ENCODE measurements at regions not wholly inside any gene's neighbourhood (a gene's known extent, or its start where the extent isn't known, plus 50 kb on each side); places are given as distances from the start of the nearest gene placed in this dataset.

DNA sequence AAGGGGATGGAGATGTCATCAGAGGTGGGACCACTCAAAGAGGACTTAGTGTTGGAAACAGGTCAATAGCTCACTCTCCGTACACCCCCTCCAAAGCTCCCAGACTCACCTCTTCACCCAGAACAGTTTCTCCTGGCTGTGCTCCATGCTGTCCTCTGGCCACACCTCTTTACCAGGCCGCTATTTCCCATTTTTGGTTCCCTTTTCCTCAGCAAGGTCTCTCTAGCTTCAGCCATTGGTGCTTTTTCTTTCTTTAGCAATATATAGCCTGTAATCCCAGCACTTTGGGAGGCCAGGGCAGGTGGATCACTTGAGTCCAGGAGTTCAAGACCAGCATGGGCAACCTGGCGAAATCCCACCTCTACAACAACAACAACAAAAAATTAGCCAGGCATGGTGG, 123.6 kb upstream of the SMAD3 start:
- H3K4me2 ChIP-seq (ENCODE audit: control insufficient read depth, insufficient read depth), result no peak overlapping the region
- H3K27me3 ChIP-seq (replicated peaks in 1 of 2; ENCODE audit: control insufficient read depth in 2 of 2, insufficient read depth in 2 of 2, low read length in 1 of 2), result no peaks in the 10 kb centered on the region; a peak in 1 of 4 replicates
- ChIA-PET POLR2A (no interaction called here), CTCF (interaction anchor here (0.7 to 8.5 kb wide), 7 partner anchors 38 to 962 kb away, joined by 3 to 108 read pairs (median 4); no protein-coding TSS in a partner anchor), SMC1A (ENCODE audit: uncharacterized antibody, unreplicated experiment) (interaction anchor here (1.3 to 2.2 kb wide), 4 partner anchors 129 to 843 kb away, joined by 3 to 7 read pairs (median 4); no protein-coding TSS in a partner anchor), RAD21 (ENCODE audit: unreplicated experiment) (interaction anchor here (0.7 to 1.4 kb wide), 2 partner anchors 298 to 752 kb away, joined by 4 read pairs; no protein-coding TSS in a partner anchor)
- ATAC-seq, result no peak
- no peak overlapping the region for H2AFZ ChIP-seq (ENCODE audit: control insufficient read depth, low read depth, low read length)
- no peak for FAIRE-seq
- no peak overlapping the region for H3K4me3 ChIP-seq
- in situ Hi-C loops (cut with MboI) (loop anchor here (5.0 kb wide), 1 partner anchor 491 kb away; no protein-coding TSS in a partner anchor), intact Hi-C loops (cut with micrococcal nuclease; ENCODE audit: unreplicated experiment) (loop anchor here (2.0 kb wide), 1 partner anchor 39 kb away; no protein-coding TSS in a partner anchor)
- H3K4me1 ChIP-seq (ENCODE audit: control insufficient read depth, insufficient read depth, low read length), result peaks cover 7% of the 10 kb centered on the region; the same call in 1 of the 2 replicates
- TF ChIP-seq IKZF1 (conservative IDR thresholded peaks at IDR 0.05) (no peak), MYC (IDR thresholded peaks at IDR 0.05; ENCODE audit: insufficient read depth, insufficient read length, insufficient replicate concordance, low read length, severe bottlenecking) (no peak), STAT3 (IDR thresholded peaks at IDR 0.05; ENCODE audit: low read depth, low read length) (no peak)
- BruUV-seq (replicated peaks), result no TSS peak
- H3K27ac ChIP-seq (ENCODE audit: control insufficient read depth, insufficient read depth), result no peak overlapping the region
- no peak for DNase-seq (ENCODE audit: low read depth, low spot score)
- H3K9me3 ChIP-seq (replicated peaks; ENCODE audit: control insufficient read depth, insufficient read depth, low read length), result no peaks in the 10 kb centered on the region; the same call in 1 of the 3 replicates
- no peaks in the 10 kb centered on the region for H3K79me2 ChIP-seq (ENCODE audit: control insufficient read depth, insufficient read depth, low read length)
- H3K36me3 ChIP-seq (ENCODE audit: control insufficient read depth in 2 of 2, insufficient read depth in 2 of 2, low read length in 1 of 2), result no peaks in the 10 kb centered on the region
- 23% methylated on average over 3 of the region's 3 CpGs for WGBS (ENCODE audit: insufficient coverage, insufficient replicate concordance, low lambda C conversion rate, missing lambda C conversion rate)
- no peak overlapping the region for H3K9ac ChIP-seq (ENCODE audit: control insufficient read depth, insufficient read depth, low read length)
- H4K20me1 ChIP-seq (ENCODE audit: control insufficient read depth, insufficient read depth), result no peaks in the 10 kb centered on the region

- no TSS peak for BruUV-seq (replicated peaks)
- RAD21 ChIA-PET (ENCODE audit: unreplicated experiment), result interaction anchor here (1.0 kb wide), 1 partner anchor 51 kb away, joined by 3 read pairs; no protein-coding TSS in a partner anchor
- CTCF ChIA-PET, result interaction anchor here (0.6 to 8.5 kb wide), 6 partner anchors 37 to 514 kb away, joined by 3 to 108 read pairs (median 5); no protein-coding TSS in a partner anchor
- intact Hi-C loops (cut with micrococcal nuclease; ENCODE audit: unreplicated experiment) (loop anchor here (2.0 kb wide), 1 partner anchor 40 kb away; no protein-coding TSS in a partner anchor), in situ Hi-C loops (cut with MboI) (loop anchor here (5.0 kb wide), 1 partner anchor 489 kb away; no protein-coding TSS in a partner anchor)
- FAIRE-seq, result no peak
- DNase-seq (ENCODE audit: low read depth, low spot score), result no peak
- 79% methylated on average over 11 of the region's 11 CpGs for WGBS (ENCODE audit: insufficient coverage, insufficient replicate concordance, low lambda C conversion rate, missing lambda C conversion rate)
- POLR2A ChIA-PET, result interaction anchor here (1.5 kb wide), 1 partner anchor 11 kb away, joined by 3 read pairs; no protein-coding TSS in a partner anchor
- H3K4me2 ChIP-seq (ENCODE audit: control insufficient read depth, insufficient read depth), result no peak overlapping the region
- no peak overlapping the region for H2AFZ ChIP-seq (ENCODE audit: control insufficient read depth, low read depth, low read length)
- H3K36me3 ChIP-seq (ENCODE audit: control insufficient read depth in 2 of 2, insufficient read depth in 2 of 2, low read length in 1 of 2), result no peaks in the 10 kb centered on the region
- no peaks in the 10 kb centered on the region for H3K79me2 ChIP-seq (ENCODE audit: control insufficient read depth, insufficient read depth, low read length)
- H3K9ac ChIP-seq (ENCODE audit: control insufficient read depth, insufficient read depth, low read length), result no peak overlapping the region
- H3K9me3 ChIP-seq (replicated peaks; ENCODE audit: control insufficient read depth, insufficient read depth, low read length), result no peaks in the 10 kb centered on the region; the same call in 1 of the 3 replicates
- peaks cover 7% of the 10 kb centered on the region; the same call in 1 of the 2 replicates for H3K4me1 ChIP-seq (ENCODE audit: control insufficient read depth, insufficient read depth, low read length)
- no peak overlapping the region for H3K27ac ChIP-seq (ENCODE audit: control insufficient read depth, insufficient read depth)
- no peaks in the 10 kb centered on the region; a peak in 1 of 4 replicates for H3K27me3 ChIP-seq (replicated peaks in 1 of 2; ENCODE audit: control insufficient read depth in 2 of 2, insufficient read depth in 2 of 2, low read length in 1 of 2)
- H3K4me3 ChIP-seq, result no peak overlapping the region
- no peaks in the 10 kb centered on the region for H4K20me1 ChIP-seq (ENCODE audit: control insufficient read depth, insufficient read depth)
- no peak for ATAC-seq
- SMC1A ChIA-PET (ENCODE audit: uncharacterized antibody, unreplicated experiment), result interaction anchor here (1.1 to 2.2 kb wide), 2 partner anchors 361 to 491 kb away, joined by 3 to 12 read pairs; no protein-coding TSS in a partner anchor
- TF ChIP-seq CREB1 (IDR thresholded peaks at IDR 0.05; ENCODE audit: low read depth) (no peak), CBX5 (IDR thresholded peaks at IDR 0.05; ENCODE audit: low read depth) (no peak), RELB (IDR thresholded peaks at IDR 0.05; ENCODE audit: low read depth) (no peak), MYC (IDR thresholded peaks at IDR 0.05; ENCODE audit: insufficient read depth, insufficient read length, insufficient replicate concordance, low read length, severe bottlenecking) (no peak), WRNIP1 (IDR thresholded peaks at IDR 0.05; ENCODE audit: borderline replicate concordance, low read depth, low read length) (no peak), TAF1 (IDR thresholded peaks at IDR 0.05; ENCODE audit: borderline replicate concordance, low read depth, low read length) (no peak), KDM1A (IDR thresholded peaks at IDR 0.05; ENCODE audit: borderline replicate concordance) (no peak), ZNF274 (IDR thresholded peaks at IDR 0.05; ENCODE audit: insufficient read depth, insufficient read length) (no peak)
- TF ChIP-seq, protein P1, sequence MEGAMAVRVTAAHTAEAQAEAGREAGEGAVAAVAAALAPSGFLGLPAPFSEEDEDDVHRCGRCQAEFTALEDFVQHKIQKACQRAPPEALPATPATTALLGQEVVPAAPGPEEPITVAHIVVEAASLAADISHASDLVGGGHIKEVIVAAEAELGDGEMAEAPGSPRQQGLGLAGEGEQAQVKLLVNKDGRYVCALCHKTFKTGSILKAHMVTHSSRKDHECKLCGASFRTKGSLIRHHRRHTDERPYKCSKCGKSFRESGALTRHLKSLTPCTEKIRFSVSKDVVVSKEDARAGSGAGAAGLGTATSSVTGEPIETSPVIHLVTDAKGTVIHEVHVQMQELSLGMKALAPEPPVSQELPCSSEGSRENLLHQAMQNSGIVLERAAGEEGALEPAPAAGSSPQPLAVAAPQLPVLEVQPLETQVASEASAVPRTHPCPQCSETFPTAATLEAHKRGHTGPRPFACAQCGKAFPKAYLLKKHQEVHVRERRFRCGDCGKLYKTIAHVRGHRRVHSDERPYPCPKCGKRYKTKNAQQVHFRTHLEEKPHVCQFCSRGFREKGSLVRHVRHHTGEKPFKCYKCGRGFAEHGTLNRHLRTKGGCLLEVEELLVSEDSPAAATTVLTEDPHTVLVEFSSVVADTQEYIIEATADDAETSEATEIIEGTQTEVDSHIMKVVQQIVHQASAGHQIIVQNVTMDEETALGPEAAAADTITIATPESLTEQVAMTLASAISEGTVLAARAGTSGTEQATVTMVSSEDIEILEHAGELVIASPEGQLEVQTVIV (IDR thresholded peaks at IDR 0.05; ENCODE audit: borderline replicate concordance, partially characterized antibody), result no peak
Measured at GRCh38 chr15:66942649-66943390, 122.6 kb upstream of the SMAD3 start.
